Progenitor cell of endocrine pancreas (in vitro differentiated cells): ENCODE measurements at regions not wholly inside any gene's neighbourhood (a gene's known extent, or its start where the extent isn't known, plus 50 kb on each side); places are given as distances from the start of the nearest gene placed in this dataset.
A peak's percentile ranks its signal among the peaks of the same experiment; 100 is the strongest.

Source experiments
- DNase-seq: peaks from one replicate; pipeline ENCODE4 v3.0.0; 2021; ENCODE audit warnings: low spot score; ENCODE audit not compliant: unreplicated experiment
- H3K27ac Mint-ChIP-seq: 2 replicates; pipeline ENCODE4 v1.8.0; 2021; ENCODE audit warnings: mild to moderate bottlenecking, moderate library complexity, mixed read lengths
- H3K27me3 Mint-ChIP-seq: 2 replicates; pipeline ENCODE4 v1.8.0; 2021; ENCODE audit warnings: mixed read lengths
- H3K36me3 Mint-ChIP-seq: 2 replicates; pipeline ENCODE4 v1.8.0; 2022; ENCODE audit warnings: mixed read lengths; ENCODE audit not compliant: insufficient read depth
- H3K4me1 Mint-ChIP-seq: 2 replicates; pipeline ENCODE4 v1.8.0; 2021; ENCODE audit warnings: low read depth, mixed read lengths
- H3K4me3 Mint-ChIP-seq: 2 replicates; pipeline ENCODE4 v1.8.0; 2021; ENCODE audit warnings: low read depth, mild to moderate bottlenecking, moderate library complexity, mixed read lengths
- H3K9me3 Mint-ChIP-seq: 2 replicates; pipeline ENCODE4 v1.8.0; 2021; ENCODE audit warnings: low read depth, mixed read lengths
- CTCF ChIP-seq: fragments of 200-600 bp; sonication (generic); IDR thresholded peaks from one replicate; pipeline ENCODE4 v1.5.0; 2021; ENCODE audit warnings: antibody characterized with exemption, mild to moderate bottlenecking; ENCODE audit not compliant: unreplicated experiment

GRCh38 chr5:106028314-106028713, 1642.4 kb downstream of the EFNA5 start:
- H3K27ac Mint-ChIP-seq, result no peak overlapping the region
- DNase-seq, result no peak
- peaks cover 10% of the 10 kb centered on the region for H3K9me3 Mint-ChIP-seq
- H3K4me3 Mint-ChIP-seq, result no peak overlapping the region
- peaks cover 5% of the 10 kb centered on the region for H3K36me3 Mint-ChIP-seq
- peaks cover 10% of the 10 kb centered on the region for H3K4me1 Mint-ChIP-seq
- H3K27me3 Mint-ChIP-seq, result no peaks in the 10 kb centered on the region
- TF ChIP-seq CTCF, result no peak

- peaks cover 25% of the 10 kb centered on the region for H3K4me1 Mint-ChIP-seq
- TF ChIP-seq CTCF, result no peak
- H3K27me3 Mint-ChIP-seq, result no peaks in the 10 kb centered on the region
- peak overlapping the region; percentile 15 for H3K27ac Mint-ChIP-seq
- H3K36me3 Mint-ChIP-seq, result no peaks in the 10 kb centered on the region
- peaks cover 3% of the 10 kb centered on the region for H3K9me3 Mint-ChIP-seq
- no peak for DNase-seq
- no peak overlapping the region for H3K4me3 Mint-ChIP-seq
Observed at GRCh38 chr5:106020894-106021293, 1649.8 kb downstream of the EFNA5 start.

- DNase-seq, result no peak
- TF ChIP-seq CTCF, result no peak
- Mint-ChIP-seq H3K4me3 (no peak overlapping the region), H3K4me1 (peaks cover 25% of the 10 kb centered on the region), H3K27me3 (no peaks in the 10 kb centered on the region), H3K9me3 (peaks cover 3% of the 10 kb centered on the region), H3K27ac (no peak overlapping the region), H3K36me3 (no peaks in the 10 kb centered on the region)
Observed at GRCh38 chr5:106019261-106019660, 1651.5 kb downstream of the EFNA5 start.

GRCh38 chr5:106017243-106017857, 1653.4 kb downstream of the EFNA5 start:
- Mint-ChIP-seq H3K4me1 (peaks cover 25% of the 10 kb centered on the region), H3K4me3 (no peak overlapping the region), H3K27me3 (no peaks in the 10 kb centered on the region), H3K36me3 (no peaks in the 10 kb centered on the region), H3K9me3 (peaks cover 2% of the 10 kb centered on the region), H3K27ac (no peak overlapping the region)
- no peak for DNase-seq
- no peak for TF ChIP-seq CTCF

GRCh38 chr5:106014262-106014661, 1656.5 kb downstream of the EFNA5 start:
- DNase-seq, result no peak
- no peaks in the 10 kb centered on the region for H3K27me3 Mint-ChIP-seq
- no peak overlapping the region for H3K27ac Mint-ChIP-seq
- H3K36me3 Mint-ChIP-seq, result no peaks in the 10 kb centered on the region
- peaks cover under 1% of the 10 kb centered on the region for H3K9me3 Mint-ChIP-seq
- no peak overlapping the region for H3K4me3 Mint-ChIP-seq
- TF ChIP-seq CTCF, result no peak
- H3K4me1 Mint-ChIP-seq, result peaks cover 8% of the 10 kb centered on the region
